Progenitor cell of endocrine pancreas (in vitro differentiated cells): ENCODE measurements at regions not wholly inside any gene's neighbourhood (a gene's known extent, or its start where the extent isn't known, plus 50 kb on each side); places are given as distances from the start of the nearest gene placed in this dataset.

ENCODE experiments used
- DNase-seq: peaks from one replicate; pipeline ENCODE4 v3.0.0; 2021; ENCODE audit warnings: low spot score; ENCODE audit not compliant: unreplicated experiment
- H3K27ac Mint-ChIP-seq: 2 replicates; pipeline ENCODE4 v1.8.0; 2021; ENCODE audit warnings: mild to moderate bottlenecking, moderate library complexity, mixed read lengths
- H3K27me3 Mint-ChIP-seq: 2 replicates; pipeline ENCODE4 v1.8.0; 2021; ENCODE audit warnings: mixed read lengths
- H3K36me3 Mint-ChIP-seq: 2 replicates; pipeline ENCODE4 v1.8.0; 2022; ENCODE audit warnings: mixed read lengths; ENCODE audit not compliant: insufficient read depth
- H3K4me1 Mint-ChIP-seq: 2 replicates; pipeline ENCODE4 v1.8.0; 2021; ENCODE audit warnings: low read depth, mixed read lengths
- H3K4me3 Mint-ChIP-seq: 2 replicates; pipeline ENCODE4 v1.8.0; 2021; ENCODE audit warnings: low read depth, mild to moderate bottlenecking, moderate library complexity, mixed read lengths
- H3K9me3 Mint-ChIP-seq: 2 replicates; pipeline ENCODE4 v1.8.0; 2021; ENCODE audit warnings: low read depth, mixed read lengths
- CTCF ChIP-seq: fragments of 200-600 bp; sonication (generic); IDR thresholded peaks from one replicate; pipeline ENCODE4 v1.5.0; 2021; ENCODE audit warnings: antibody characterized with exemption, mild to moderate bottlenecking; ENCODE audit not compliant: unreplicated experiment

DNA sequence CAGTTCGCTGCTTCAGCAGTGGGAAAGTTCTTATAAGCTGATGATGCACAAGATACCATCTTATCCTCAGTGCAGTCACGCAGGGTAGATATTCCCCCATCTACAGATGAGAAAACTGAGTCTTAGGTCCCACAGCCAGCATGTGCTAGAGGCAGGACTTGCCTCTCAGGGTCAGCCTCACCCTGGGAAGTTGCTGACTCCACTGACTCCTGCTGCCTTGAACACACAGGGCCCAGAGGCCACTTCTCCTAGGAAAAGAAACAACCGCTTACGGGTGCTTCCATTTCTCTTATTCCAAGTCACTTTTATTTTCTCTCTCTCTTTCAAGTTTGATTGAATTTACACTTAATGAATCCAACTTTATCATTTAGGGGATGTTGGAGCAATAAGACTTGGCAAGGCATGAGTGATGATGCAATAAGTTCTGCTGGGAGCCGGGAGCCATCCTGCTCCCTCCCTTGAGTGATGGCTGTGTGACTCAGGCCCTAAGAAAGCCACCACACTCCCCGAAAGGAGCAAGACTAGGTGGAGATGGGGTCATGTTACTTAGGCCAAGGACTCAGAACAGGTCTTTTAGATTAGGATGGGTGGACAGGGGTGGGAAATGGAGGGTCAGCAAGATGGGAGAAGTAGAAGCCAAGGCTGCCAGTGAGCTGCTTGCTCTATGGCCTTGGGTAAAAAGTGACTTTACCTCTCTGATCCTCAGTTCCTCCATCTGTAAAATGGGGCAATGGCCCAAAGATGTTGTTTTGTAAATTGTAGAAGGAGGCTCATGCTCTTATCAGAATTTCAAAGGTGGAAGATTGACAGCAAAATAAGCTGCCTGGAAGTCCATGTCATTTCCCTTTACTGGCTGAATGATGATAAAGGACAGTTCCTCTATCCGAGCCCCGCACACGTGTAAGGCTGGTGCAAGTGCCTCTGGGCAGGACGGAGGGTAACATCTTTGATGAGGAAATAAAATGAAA is 67.4 kb upstream of the ZNF618 start:
- Mint-ChIP-seq H3K4me1 (no peaks in the 10 kb centered on the region), H3K36me3 (no peaks in the 10 kb centered on the region), H3K27ac (no peak overlapping the region), H3K9me3 (no peaks in the 10 kb centered on the region), H3K4me3 (no peak overlapping the region), H3K27me3 (no peaks in the 10 kb centered on the region)
- no peak for DNase-seq
- no peak for TF ChIP-seq CTCF

DNA sequence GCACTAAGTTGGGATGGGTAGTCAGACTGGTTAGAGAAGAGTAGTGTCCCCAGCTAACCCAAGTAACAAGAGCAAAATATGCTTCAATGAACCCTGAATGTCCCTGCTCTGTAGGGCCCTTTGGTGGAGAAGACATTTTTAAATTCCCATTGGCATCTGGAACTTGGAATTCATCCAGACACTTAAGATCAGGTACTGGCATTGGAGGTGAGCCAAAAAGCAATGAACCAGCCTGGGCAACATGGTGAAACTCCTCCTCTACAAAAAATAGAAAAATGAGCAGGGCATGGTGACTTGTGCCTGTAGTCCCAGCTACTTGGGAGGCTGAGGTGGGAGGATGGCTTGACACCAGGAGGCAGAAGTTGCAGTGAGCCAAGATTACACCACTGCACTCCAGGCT is 58.9 kb upstream of the ZNF618 start:
- no peak for DNase-seq
- TF ChIP-seq CTCF, result no peak
- peaks cover 11% of the 10 kb centered on the region for H3K27me3 Mint-ChIP-seq
- H3K9me3 Mint-ChIP-seq, result no peaks in the 10 kb centered on the region
- no peak overlapping the region for H3K4me3 Mint-ChIP-seq
- no peaks in the 10 kb centered on the region for H3K4me1 Mint-ChIP-seq
- no peaks in the 10 kb centered on the region for H3K36me3 Mint-ChIP-seq
- no peak overlapping the region for H3K27ac Mint-ChIP-seq

- Mint-ChIP-seq H3K4me3 (no peak overlapping the region), H3K27me3 (peaks cover 14% of the 10 kb centered on the region), H3K4me1 (no peaks in the 10 kb centered on the region), H3K9me3 (peaks cover 4% of the 10 kb centered on the region), H3K36me3 (no peaks in the 10 kb centered on the region), H3K27ac (no peak overlapping the region)
- TF ChIP-seq CTCF, result no peak
- DNase-seq, result no peak
Measured at GRCh38 chr9:113818391-113818790, 57.7 kb upstream of the ZNF618 start.

GRCh38 chr9:113822315-113822714 is 53.8 kb upstream of the ZNF618 start:
- Mint-ChIP-seq H3K27ac (no peak overlapping the region), H3K27me3 (peaks cover 14% of the 10 kb centered on the region), H3K4me3 (no peak overlapping the region), H3K36me3 (no peaks in the 10 kb centered on the region), H3K4me1 (no peaks in the 10 kb centered on the region), H3K9me3 (peaks cover 4% of the 10 kb centered on the region)
- DNase-seq, result no peak
- TF ChIP-seq CTCF, result no peak

- Mint-ChIP-seq H3K4me1 (no peaks in the 10 kb centered on the region), H3K36me3 (no peaks in the 10 kb centered on the region), H3K9me3 (peaks cover 4% of the 10 kb centered on the region), H3K27me3 (peaks cover 14% of the 10 kb centered on the region), H3K27ac (no peak overlapping the region), H3K4me3 (no peak overlapping the region)
- no peak for TF ChIP-seq CTCF
- no peak for DNase-seq
Measured at GRCh38 chr9:113823421-113823820, 52.7 kb upstream of the ZNF618 start.
